Medulla oblongata (tissue), 1 donor: ENCODE measurements at regions not wholly inside any gene's neighbourhood (a gene's known extent, or its start where the extent isn't known, plus 50 kb on each side); places are given as distances from the start of the nearest gene placed in this dataset.
"Not testable (repeated sequence)": the region's sequence is repeated elsewhere in the genome, so short reads cannot be mapped to it uniquely, and the experiment has no call there.

Source experiments
- DNase-seq: peaks from one replicate; pipeline ENCODE4 v3.0.0-alpha.2; 2015; ENCODE audit errors: extremely low spot score

- not testable (repeated sequence) for DNase-seq
Measured at GRCh38 chr7:150101282-150101681, 221.9 kb upstream of the LRRC61 start.

DNA sequence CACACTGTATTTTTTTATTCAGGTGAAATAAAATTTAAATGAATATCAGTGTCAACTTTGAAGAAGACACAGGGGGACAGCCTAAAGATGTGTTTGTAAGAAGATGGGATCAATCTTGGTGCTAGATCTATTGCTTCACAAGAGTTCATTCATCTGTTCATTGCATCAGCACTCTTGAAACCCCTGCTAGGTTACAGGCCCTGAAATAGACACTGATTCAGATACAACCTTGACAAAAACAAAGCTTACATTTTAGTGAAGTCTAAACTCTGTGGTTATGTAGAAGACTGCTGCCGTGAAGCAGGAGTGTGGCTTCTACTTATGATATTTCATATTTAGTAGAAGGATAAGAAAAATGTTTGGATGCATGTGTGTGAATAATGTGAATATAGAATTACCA is 215.9 kb upstream of the LRRC61 start:
- not testable (repeated sequence) for DNase-seq

DNA sequence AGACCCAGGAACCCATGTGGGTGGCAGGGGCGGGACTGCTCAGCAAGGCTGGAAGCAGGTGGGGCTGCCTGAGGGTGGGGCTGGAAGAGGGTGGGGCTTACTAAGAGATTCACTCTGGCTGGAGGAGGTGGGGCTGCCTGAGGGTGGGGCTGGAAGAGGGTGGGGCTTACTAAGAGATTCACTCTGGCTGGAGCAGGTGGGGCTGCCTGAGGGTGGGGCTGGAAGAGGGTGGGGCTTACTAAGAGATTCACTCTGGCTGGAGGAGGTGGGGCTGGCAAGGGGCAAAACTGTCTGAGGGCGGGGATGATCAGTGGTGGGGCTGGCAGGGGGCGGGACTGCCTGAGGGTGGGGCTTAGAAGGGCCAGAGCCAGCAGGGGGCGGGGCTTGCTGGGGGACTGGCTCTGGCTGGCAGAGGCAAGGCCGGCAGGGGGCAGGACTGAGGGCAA is 212.8 kb upstream of the LRRC61 start:
- not testable (repeated sequence) for DNase-seq

- DNase-seq = not testable (repeated sequence)
Measured at GRCh38 chr7:150110882-150111281, 212.3 kb upstream of the LRRC61 start.

GRCh38 chr7:150111373-150112139 is 211.6 kb upstream of the LRRC61 start:
- not testable (repeated sequence) for DNase-seq

DNA sequence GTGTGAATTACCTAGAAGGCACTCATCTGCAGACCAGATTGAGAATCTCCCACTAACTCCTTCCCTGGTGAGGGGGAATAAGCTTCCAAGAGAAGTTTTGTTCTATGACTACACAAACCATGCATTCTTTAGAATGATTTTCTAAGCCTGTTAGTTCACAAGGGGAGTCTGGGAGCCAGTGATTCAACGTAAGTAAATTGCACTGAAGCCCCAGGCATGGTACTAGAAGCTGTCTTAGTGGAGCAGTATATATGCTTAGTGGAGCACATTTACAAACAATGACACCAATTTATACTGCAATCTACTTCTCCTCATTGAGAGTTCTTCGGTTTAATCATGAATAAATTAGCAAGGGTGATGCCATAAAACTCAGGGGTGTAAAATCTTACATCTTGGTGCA is 209.9 kb upstream of the LRRC61 start:
- DNase-seq = not testable (repeated sequence)

DNA sequence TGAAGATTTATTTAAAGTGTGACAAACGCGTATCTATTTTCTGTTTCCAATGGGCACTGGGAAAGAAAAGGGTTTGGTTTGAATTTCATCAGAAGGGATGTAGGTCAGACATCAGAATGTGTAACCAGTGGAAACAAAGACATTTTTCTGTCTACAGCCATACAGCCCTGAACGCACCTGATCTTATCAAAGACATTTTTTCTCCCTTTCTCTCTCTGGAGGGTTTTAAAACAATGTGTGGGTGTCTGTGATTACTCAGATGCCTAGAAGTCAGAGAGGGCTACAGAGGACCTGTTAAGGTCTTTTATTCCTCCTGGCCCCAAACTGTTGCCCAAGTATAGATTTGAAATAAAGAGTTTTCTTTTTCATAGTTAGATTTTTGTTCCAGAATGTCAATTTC is 208.6 kb upstream of the LRRC61 start:
- not testable (repeated sequence) for DNase-seq

- DNase-seq = not testable (repeated sequence)
Measured at GRCh38 chr7:150119966-150120365, 203.2 kb upstream of the LRRC61 start.

- peak; percentile 78 for DNase-seq
Measured at GRCh38 chr7:150125831-150126230, 197.3 kb upstream of the LRRC61 start.

DNA sequence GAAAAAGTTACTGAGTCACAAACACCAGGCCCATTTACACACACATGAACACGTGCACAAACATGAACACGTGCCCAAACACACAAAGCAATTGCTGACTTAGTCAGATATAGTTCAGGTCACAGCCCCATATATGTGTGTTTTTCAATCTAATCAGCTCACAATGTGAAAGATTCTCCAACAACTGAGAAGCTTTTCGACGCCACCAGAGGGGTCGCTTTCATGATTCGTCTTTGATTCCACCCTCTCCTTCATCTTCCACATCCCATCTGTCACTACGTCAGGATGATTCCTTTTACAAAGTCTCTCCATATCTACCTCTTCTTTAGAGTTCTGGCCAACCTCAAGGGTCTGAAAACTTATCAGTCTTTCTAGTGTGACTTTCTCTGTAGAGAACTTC is 188.7 kb upstream of the LRRC61 start:
- DNase-seq = not testable (repeated sequence)

DNA sequence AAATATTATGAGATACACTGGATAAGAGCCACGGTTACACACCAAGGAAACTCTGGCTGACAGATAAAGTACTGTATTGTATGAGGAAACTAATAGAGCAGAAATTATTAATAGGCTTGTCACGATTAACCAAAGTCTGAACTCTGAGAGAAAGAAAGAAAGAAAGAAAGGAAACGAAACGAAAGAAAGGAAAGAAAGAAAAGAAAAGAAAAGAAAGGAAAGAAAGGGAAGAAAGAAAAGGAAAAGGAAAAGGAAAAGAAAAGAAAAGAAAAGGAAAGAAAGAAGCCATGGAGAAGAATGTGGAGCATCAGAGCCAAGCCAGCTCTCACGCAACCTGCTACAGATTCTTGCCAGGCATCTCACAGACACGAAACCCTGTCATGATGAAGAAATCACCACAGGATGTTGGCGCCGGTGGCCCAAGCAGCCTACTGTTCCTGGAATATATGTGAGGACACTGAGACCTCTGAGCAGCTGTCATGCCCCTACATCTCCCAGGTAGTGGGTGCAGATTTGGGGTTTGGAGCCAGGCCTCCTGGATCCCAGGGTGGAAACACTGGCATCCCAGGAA is 187.4 kb upstream of the LRRC61 start:
- not testable (repeated sequence) for DNase-seq

- not testable (repeated sequence) for DNase-seq
Measured at GRCh38 chr7:150139840-150140239, 183.3 kb upstream of the LRRC61 start.

- DNase-seq = not testable (repeated sequence)
Measured at GRCh38 chr7:150141525-150142345, 181.4 kb upstream of the LRRC61 start.

- not testable (repeated sequence) for DNase-seq
Measured at GRCh38 chr7:150146124-150146523, 177.0 kb upstream of the LRRC61 start.

GRCh38 chr7:150147524-150147923 is 175.6 kb upstream of the LRRC61 start:
- not testable (repeated sequence) for DNase-seq

- DNase-seq = not testable (repeated sequence)
Measured at GRCh38 chr7:150156015-150156414, 167.1 kb upstream of the LRRC61 start.

DNA sequence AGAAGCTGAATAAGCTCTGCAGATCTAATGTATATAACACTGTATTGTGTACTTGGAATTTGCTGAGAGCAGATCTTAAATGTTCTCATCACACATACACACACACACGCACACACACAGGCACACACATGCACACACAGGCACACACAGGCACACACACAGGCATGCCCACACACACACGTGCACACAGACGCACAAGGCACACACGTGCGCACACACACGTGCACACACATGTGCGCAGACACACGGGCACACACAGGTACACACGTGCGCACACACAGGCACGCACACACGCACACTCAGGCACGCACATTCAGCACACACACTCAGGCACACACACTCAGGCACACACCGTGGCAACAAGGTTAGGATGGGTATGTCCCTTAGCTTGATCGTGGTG is 164.5 kb upstream of the LRRC61 start:
- not testable (repeated sequence) for DNase-seq

- DNase-seq = not testable (repeated sequence)
Measured at GRCh38 chr7:150169515-150169914, 153.6 kb upstream of the LRRC61 start.

GRCh38 chr7:150169943-150170490 is 153.1 kb upstream of the LRRC61 start:
- DNase-seq = not testable (repeated sequence)

- DNase-seq = not testable (repeated sequence)
Measured at GRCh38 chr7:150183602-150184001, 139.6 kb upstream of the LRRC61 start.

- DNase-seq = not testable (repeated sequence)
Measured at GRCh38 chr7:150189963-150190362, 133.2 kb upstream of the LRRC61 start.

- DNase-seq = not testable (repeated sequence)
Measured at GRCh38 chr7:150192541-150192940, 130.6 kb upstream of the LRRC61 start.
